Osteoblast (primary cell): ENCODE measurements at regions not wholly inside any gene's neighbourhood (a gene's known extent, or its start where the extent isn't known, plus 50 kb on each side); places are given as distances from the start of the nearest gene placed in this dataset.

Source experiments
- DNase-seq: peaks from one replicate; pipeline ENCODE4 v3.0.0; 2011; ENCODE audit warnings: low spot score, mixed read lengths; ENCODE audit not compliant: insufficient read length; ENCODE audit errors: missing footprints
- H2AFZ ChIP-seq: 2 replicates; pipeline ENCODE4 v1.6.0; 2011; ENCODE audit warnings: mild to moderate bottlenecking, low read length
- H3K27ac ChIP-seq: 2 replicates; pipeline ENCODE4 v1.5.1; 2011; ENCODE audit warnings: mild to moderate bottlenecking, low read depth, low read length, moderate library complexity
- H3K27me3 ChIP-seq: 2 replicates; pipeline ENCODE4 v1.6.0; 2012; ENCODE audit warnings: mild to moderate bottlenecking, control low read depth, inconsistent platforms, low read length, moderate library complexity; ENCODE audit not compliant: insufficient read depth
- H3K36me3 ChIP-seq: 2 replicates; pipeline ENCODE4 v1.5.1; 2011; ENCODE audit warnings: mild to moderate bottlenecking, low read length, control low read depth, moderate library complexity; ENCODE audit not compliant: insufficient read depth
- H3K4me1 ChIP-seq: 2 replicates; pipeline ENCODE4 v1.5.1; 2011; ENCODE audit warnings: mild to moderate bottlenecking, low read length, control low read depth, moderate library complexity; ENCODE audit not compliant: insufficient read depth
- H3K4me2 ChIP-seq: 2 replicates; pipeline ENCODE4 v1.6.0; 2011; ENCODE audit warnings: mild to moderate bottlenecking, low read length; ENCODE audit not compliant: insufficient read depth
- H3K4me3 ChIP-seq: fragments of 200-600 bp; sonication (generic); 3 replicates; pipeline ENCODE4 v1.5.1; 2012; ENCODE audit warnings: mild to moderate bottlenecking, low read length, inconsistent platforms; ENCODE audit not compliant: insufficient read depth
- H3K79me2 ChIP-seq: 2 replicates; pipeline ENCODE4 v1.6.0; 2012; ENCODE audit warnings: mild to moderate bottlenecking, low read length, control low read depth, inconsistent platforms; ENCODE audit not compliant: insufficient read depth
- H3K9me3 ChIP-seq: 2 replicates; pipeline ENCODE4 v1.5.1; 2011; ENCODE audit warnings: low read depth, low read length, control low read depth
- H4K20me1 ChIP-seq: 2 replicates; pipeline ENCODE4 v1.6.0; 2012; ENCODE audit warnings: mild to moderate bottlenecking, low read length, control low read depth; ENCODE audit not compliant: insufficient read depth
- TF ChIP-seq, protein P1 (sequence below): IDR thresholded peaks from 2 replicates; pipeline ENCODE4 v1.5.1; 2011; ENCODE audit warnings: mild to moderate bottlenecking, low read depth, low read length, moderate library complexity; ENCODE audit errors: extremely low read depth

DNA sequence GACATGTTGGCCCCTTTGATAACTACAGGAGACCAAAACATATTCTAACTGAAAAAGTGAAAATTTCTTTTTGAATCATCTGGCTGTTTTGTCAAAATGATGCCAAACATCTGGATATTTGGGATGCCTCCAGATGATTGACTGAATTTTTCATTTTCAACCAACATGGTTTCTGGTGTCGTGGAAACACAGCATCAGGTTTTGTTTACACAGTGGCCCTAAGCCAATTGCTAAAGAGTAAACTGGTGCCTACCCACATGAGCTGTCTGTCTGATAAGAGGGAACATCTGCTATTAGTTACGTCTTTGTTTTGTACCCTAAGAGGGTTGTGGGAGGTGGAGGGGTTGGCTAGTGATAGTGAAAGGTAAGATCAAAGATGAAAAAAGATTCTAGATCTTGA, 204.8 kb downstream of the KCNK2 start:
- TF ChIP-seq, protein P1, sequence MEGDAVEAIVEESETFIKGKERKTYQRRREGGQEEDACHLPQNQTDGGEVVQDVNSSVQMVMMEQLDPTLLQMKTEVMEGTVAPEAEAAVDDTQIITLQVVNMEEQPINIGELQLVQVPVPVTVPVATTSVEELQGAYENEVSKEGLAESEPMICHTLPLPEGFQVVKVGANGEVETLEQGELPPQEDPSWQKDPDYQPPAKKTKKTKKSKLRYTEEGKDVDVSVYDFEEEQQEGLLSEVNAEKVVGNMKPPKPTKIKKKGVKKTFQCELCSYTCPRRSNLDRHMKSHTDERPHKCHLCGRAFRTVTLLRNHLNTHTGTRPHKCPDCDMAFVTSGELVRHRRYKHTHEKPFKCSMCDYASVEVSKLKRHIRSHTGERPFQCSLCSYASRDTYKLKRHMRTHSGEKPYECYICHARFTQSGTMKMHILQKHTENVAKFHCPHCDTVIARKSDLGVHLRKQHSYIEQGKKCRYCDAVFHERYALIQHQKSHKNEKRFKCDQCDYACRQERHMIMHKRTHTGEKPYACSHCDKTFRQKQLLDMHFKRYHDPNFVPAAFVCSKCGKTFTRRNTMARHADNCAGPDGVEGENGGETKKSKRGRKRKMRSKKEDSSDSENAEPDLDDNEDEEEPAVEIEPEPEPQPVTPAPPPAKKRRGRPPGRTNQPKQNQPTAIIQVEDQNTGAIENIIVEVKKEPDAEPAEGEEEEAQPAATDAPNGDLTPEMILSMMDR = no peak
- Histone ChIP-seq H3K9me3 (no peaks in the 10 kb centered on the region), H3K27me3 (no peaks in the 10 kb centered on the region), H3K79me2 (no peaks in the 10 kb centered on the region), H2AFZ (no peak overlapping the region), H3K27ac (no peak overlapping the region), H3K4me2 (no peak overlapping the region), H3K36me3 (no peaks in the 10 kb centered on the region), H3K4me3 (no peak overlapping the region), H4K20me1 (no peaks in the 10 kb centered on the region), H3K4me1 (peaks cover 9% of the 10 kb centered on the region)
- DNase-seq = no peak

DNA sequence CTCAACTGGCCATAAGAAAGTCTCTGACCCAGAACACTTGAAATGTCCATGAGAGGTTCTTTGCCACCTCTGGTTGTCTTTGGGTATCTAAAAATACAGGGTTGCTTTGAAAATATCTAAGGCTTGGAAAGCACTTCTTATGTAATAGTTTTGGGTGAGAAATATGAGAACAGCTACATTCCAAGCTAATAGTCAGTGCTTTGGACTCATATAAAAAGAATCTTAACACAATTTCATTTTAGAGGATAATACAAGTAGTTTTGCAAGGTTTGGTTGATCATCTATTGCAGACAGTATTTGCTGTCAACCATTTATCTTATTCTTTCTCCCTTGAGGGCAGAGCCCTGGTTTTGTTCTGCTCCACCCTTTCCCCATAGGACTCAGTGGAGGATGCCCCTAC, 207.5 kb downstream of the KCNK2 start:
- TF ChIP-seq, protein P1 = no peak
- no peak for DNase-seq
- no peak overlapping the region for H2AFZ ChIP-seq
- H4K20me1 ChIP-seq = no peaks in the 10 kb centered on the region
- H3K27me3 ChIP-seq = no peaks in the 10 kb centered on the region
- no peak overlapping the region for H3K27ac ChIP-seq
- peaks cover 8% of the 10 kb centered on the region for H3K9me3 ChIP-seq
- H3K79me2 ChIP-seq = no peaks in the 10 kb centered on the region
- no peaks in the 10 kb centered on the region for H3K36me3 ChIP-seq
- no peak overlapping the region for H3K4me3 ChIP-seq
- peaks cover 8% of the 10 kb centered on the region for H3K4me1 ChIP-seq
- no peak overlapping the region for H3K4me2 ChIP-seq

- Histone ChIP-seq H3K4me1 (peaks cover 8% of the 10 kb centered on the region), H3K27me3 (no peaks in the 10 kb centered on the region), H3K79me2 (no peaks in the 10 kb centered on the region), H3K9me3 (peaks cover 8% of the 10 kb centered on the region), H4K20me1 (no peaks in the 10 kb centered on the region), H3K27ac (no peak overlapping the region), H3K4me3 (no peak overlapping the region), H2AFZ (no peak overlapping the region), H3K4me2 (no peak overlapping the region), H3K36me3 (no peaks in the 10 kb centered on the region)
- TF ChIP-seq, protein P1 = no peak
- DNase-seq = no peak
Measured at GRCh38 chr1:215292932-215293331, 210.4 kb downstream of the KCNK2 start.

- no peaks in the 10 kb centered on the region for H3K9me3 ChIP-seq
- no peak overlapping the region for H3K4me3 ChIP-seq
- no peak overlapping the region for H3K4me2 ChIP-seq
- H3K27me3 ChIP-seq = no peaks in the 10 kb centered on the region
- no peaks in the 10 kb centered on the region for H3K36me3 ChIP-seq
- H2AFZ ChIP-seq = no peak overlapping the region
- no peaks in the 10 kb centered on the region for H3K79me2 ChIP-seq
- H3K27ac ChIP-seq = no peak overlapping the region
- no peaks in the 10 kb centered on the region for H4K20me1 ChIP-seq
- no peaks in the 10 kb centered on the region for H3K4me1 ChIP-seq
- TF ChIP-seq, protein P1 = no peak
- no peak for DNase-seq
Measured at GRCh38 chr1:215306426-215306825, 223.9 kb downstream of the KCNK2 start.
